Panc1 (cell line): ENCODE measurements at regions not wholly inside any gene's neighbourhood (a gene's known extent, or its start where the extent isn't known, plus 50 kb on each side); places are given as distances from the start of the nearest gene placed in this dataset.
A peak's percentile ranks its signal among the peaks of the same experiment; 100 is the strongest.

Experiments used
- ATAC-seq: fragments of 200-7000 bp; cut with Tn5 transposase; 2 replicates; pipeline ENCODE4 v1.9.1; 2020; ENCODE audit warnings: mild to moderate bottlenecking, moderate library complexity
- BruUV-seq: library from RNA; stranded (reverse); fragments of 400-500 nt; replicated peaks from 2 replicates; lab custom pipeline; 2021; lab: Mats Ljungman, UMichigan
- CTCF ChIA-PET: fragments of 300-600 bp; sonication (Branson Sonifier 250); formaldehyde crosslinking; loops from one replicate; lab custom pipeline; 2022; ENCODE audit warnings: antibody characterized with exemption; lab: Charles Lee
- POLR2A ChIA-PET: fragments of 300-600 bp; sonication (Branson Sonifier 250); formaldehyde crosslinking; loops from one replicate; lab custom pipeline; 2022; ENCODE audit warnings: antibody characterized with exemption; lab: Charles Lee
- DNase-seq: peaks from one replicate; pipeline ENCODE4 v3.0.0-alpha.2; 2010; ENCODE audit warnings: low read depth, low spot score
- H3K27ac ChIP-seq: 2 replicates; pipeline ENCODE4 v1.5.1; 2011; ENCODE audit warnings: mild to moderate bottlenecking, low read length, inconsistent platforms
- H3K27me3 ChIP-seq: fragments of 200-500 bp; sonication (Bioruptor generic); 2 replicates; pipeline ENCODE4 v1.6.0; 2014; ENCODE audit warnings: low read length, inconsistent platforms; ENCODE audit not compliant: control insufficient read depth, insufficient read depth
- H3K36me3 ChIP-seq: fragments of 200-500 bp; sonication (Bioruptor generic); 2 replicates; pipeline ENCODE4 v1.5.1; 2014; ENCODE audit warnings: inconsistent platforms, mild to moderate bottlenecking, low read length, moderate library complexity; ENCODE audit not compliant: control insufficient read depth, insufficient read depth
- H3K4me1 ChIP-seq: 2 replicates; pipeline ENCODE4 v1.5.1; 2011; ENCODE audit warnings: inconsistent platforms, mild to moderate bottlenecking, low read length, moderate library complexity; ENCODE audit not compliant: control insufficient read depth, insufficient read depth
- H3K4me3 ChIP-seq, 2 experiments: 2 replicates each; pipeline ENCODE4 v1.5.1; 2011 to 2012; ENCODE audit warnings: low read depth in 2 of 2, low read length in 2 of 2, mild to moderate bottlenecking in 2 of 2, inconsistent platforms in 1 of 2, moderate library complexity in 1 of 2
- H3K9me3 ChIP-seq: fragments of 200-500 bp; sonication (Bioruptor generic); 2 replicates; pipeline ENCODE4 v1.5.1; 2014; ENCODE audit warnings: low read depth, mild to moderate bottlenecking, inconsistent platforms, low read length, moderate library complexity; ENCODE audit not compliant: control insufficient read depth, insufficient read depth
- POLR2AphosphoS5 ChIP-seq: IDR thresholded peaks from 2 replicates; pipeline ENCODE4 v1.6.1; 2012; ENCODE audit warnings: mild to moderate bottlenecking, low read depth, low read length, moderate library complexity
- SIN3A ChIP-seq: IDR thresholded peaks from 2 replicates; pipeline ENCODE4 v1.6.1; 2012; ENCODE audit warnings: low read depth, mild to moderate bottlenecking, low read length, moderate library complexity, borderline replicate concordance; ENCODE audit not compliant: insufficient read depth
- TCF7L2 ChIP-seq: IDR thresholded peaks from 2 replicates; pipeline ENCODE4 v1.6.1; 2011; ENCODE audit warnings: mild to moderate bottlenecking, low read depth, low read length, inconsistent platforms
- in situ Hi-C: cut with HindIII; loops from 2 replicates; pipeline ENCODE4 v1.10.0; 2016; ENCODE audit warnings: low sequenced_read_pairs, low pct_unique_long_range_greater_than_20kb
- intact Hi-C: fragments of 100-400 bp; cut with micrococcal nuclease; formaldehyde crosslinking; loops from one replicate; pipeline ENCODE4 v1.10.0; 2022; ENCODE audit not compliant: unreplicated experiment
- microRNA-seq: library from miRNA; unstranded; fragments of <30 nt; microRNA quantifications from one replicate; pipeline ENCODE4 v1.1.0, GENCODE V29; 2020; ENCODE audit not compliant: unreplicated experiment
- TF ChIP-seq, protein P1 (sequence below): fragments of 450-650 bp; IDR thresholded peaks from 2 replicates; pipeline ENCODE4 v1.5.1; 2017; ENCODE audit warnings: mild to moderate bottlenecking
- TF ChIP-seq, protein P2 (sequence below), 2 experiments: IDR thresholded peaks; 2 replicates each; pipeline ENCODE4 v1.6.1; 2011 to 2012; ENCODE audit warnings: low read depth in 2 of 2, control low read depth in 1 of 2, low read length in 1 of 2, mild to moderate bottlenecking in 1 of 2, moderate library complexity in 1 of 2; ENCODE audit not compliant: insufficient read depth in 1 of 2

DNA sequence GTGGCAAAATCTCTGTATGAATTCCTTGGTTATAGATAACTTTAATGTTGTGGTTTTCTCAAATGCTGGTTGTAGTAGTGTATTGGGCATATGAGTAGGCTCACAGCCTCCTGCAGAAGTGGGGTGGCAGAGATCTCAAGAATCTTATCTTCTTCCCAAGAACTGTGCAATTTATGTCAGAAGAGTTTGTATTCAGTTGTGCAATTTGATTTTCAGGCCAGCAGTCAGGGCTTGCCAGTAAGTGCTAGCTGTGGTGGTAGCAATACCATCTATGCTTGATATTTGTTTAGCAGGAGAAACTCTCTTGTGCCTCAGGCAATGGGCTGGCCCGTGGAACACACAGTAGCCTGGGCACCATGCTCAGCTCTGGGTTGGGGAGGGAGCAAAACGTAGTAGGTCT is 58.4 kb upstream of the GOLIM4 start:
- H3K4me3 ChIP-seq, result no peak overlapping the region
- ATAC-seq (no peak), DNase-seq (no peak)
- H3K27ac ChIP-seq, result no peak overlapping the region
- no peaks in the 10 kb centered on the region for H3K9me3 ChIP-seq
- H3K27me3 ChIP-seq, result no peaks in the 10 kb centered on the region
- no peaks in the 10 kb centered on the region for H3K4me1 ChIP-seq
- intact Hi-C loops (no loop called here), in situ Hi-C loops (no loop called here)
- ChIA-PET CTCF (no interaction called here), POLR2A (no interaction called here)
- BruUV-seq, result no TSS peak
- no peaks in the 10 kb centered on the region for H3K36me3 ChIP-seq
- TF ChIP-seq POLR2AphosphoS5 (no peak), SIN3A (no peak), TCF7L2 (no peak)
- TF ChIP-seq, protein P1, sequence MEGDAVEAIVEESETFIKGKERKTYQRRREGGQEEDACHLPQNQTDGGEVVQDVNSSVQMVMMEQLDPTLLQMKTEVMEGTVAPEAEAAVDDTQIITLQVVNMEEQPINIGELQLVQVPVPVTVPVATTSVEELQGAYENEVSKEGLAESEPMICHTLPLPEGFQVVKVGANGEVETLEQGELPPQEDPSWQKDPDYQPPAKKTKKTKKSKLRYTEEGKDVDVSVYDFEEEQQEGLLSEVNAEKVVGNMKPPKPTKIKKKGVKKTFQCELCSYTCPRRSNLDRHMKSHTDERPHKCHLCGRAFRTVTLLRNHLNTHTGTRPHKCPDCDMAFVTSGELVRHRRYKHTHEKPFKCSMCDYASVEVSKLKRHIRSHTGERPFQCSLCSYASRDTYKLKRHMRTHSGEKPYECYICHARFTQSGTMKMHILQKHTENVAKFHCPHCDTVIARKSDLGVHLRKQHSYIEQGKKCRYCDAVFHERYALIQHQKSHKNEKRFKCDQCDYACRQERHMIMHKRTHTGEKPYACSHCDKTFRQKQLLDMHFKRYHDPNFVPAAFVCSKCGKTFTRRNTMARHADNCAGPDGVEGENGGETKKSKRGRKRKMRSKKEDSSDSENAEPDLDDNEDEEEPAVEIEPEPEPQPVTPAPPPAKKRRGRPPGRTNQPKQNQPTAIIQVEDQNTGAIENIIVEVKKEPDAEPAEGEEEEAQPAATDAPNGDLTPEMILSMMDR, result no peak
- TF ChIP-seq, protein P2, sequence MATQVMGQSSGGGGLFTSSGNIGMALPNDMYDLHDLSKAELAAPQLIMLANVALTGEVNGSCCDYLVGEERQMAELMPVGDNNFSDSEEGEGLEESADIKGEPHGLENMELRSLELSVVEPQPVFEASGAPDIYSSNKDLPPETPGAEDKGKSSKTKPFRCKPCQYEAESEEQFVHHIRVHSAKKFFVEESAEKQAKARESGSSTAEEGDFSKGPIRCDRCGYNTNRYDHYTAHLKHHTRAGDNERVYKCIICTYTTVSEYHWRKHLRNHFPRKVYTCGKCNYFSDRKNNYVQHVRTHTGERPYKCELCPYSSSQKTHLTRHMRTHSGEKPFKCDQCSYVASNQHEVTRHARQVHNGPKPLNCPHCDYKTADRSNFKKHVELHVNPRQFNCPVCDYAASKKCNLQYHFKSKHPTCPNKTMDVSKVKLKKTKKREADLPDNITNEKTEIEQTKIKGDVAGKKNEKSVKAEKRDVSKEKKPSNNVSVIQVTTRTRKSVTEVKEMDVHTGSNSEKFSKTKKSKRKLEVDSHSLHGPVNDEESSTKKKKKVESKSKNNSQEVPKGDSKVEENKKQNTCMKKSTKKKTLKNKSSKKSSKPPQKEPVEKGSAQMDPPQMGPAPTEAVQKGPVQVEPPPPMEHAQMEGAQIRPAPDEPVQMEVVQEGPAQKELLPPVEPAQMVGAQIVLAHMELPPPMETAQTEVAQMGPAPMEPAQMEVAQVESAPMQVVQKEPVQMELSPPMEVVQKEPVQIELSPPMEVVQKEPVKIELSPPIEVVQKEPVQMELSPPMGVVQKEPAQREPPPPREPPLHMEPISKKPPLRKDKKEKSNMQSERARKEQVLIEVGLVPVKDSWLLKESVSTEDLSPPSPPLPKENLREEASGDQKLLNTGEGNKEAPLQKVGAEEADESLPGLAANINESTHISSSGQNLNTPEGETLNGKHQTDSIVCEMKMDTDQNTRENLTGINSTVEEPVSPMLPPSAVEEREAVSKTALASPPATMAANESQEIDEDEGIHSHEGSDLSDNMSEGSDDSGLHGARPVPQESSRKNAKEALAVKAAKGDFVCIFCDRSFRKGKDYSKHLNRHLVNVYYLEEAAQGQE (IDR thresholded peaks at IDR 0.05; ENCODE audit: insufficient read depth in 1 of 2, low read depth in 2 of 2, low read length in 1 of 2), result no peak

DNA sequence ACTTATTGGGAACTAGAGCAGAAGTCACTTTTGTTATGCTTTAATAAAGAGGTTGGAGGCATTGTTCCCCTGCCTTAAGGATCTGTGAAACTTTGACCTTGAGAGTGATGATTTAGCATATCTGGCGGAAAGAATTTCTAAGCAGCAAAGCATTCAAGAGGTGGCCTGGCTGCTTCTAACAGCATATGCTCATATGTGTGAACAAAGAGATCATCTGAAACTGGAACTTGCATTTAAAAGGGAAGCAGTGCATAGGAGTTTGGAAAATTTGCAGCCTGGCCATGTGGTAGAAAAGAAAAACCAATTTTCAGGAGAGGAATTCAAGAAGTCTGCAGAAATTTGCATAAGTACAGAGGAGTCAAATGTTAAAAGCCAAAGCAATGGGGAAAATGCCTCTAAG is 56.4 kb upstream of the GOLIM4 start:
- no peak for ATAC-seq

More for the DNA sequence above, 56.4 kb upstream of the GOLIM4 start:
- no peaks in the 10 kb centered on the region for H3K9me3 ChIP-seq
- no peak overlapping the region for H3K4me3 ChIP-seq
- no peak overlapping the region for H3K27ac ChIP-seq
- H3K27me3 ChIP-seq, result no peaks in the 10 kb centered on the region
- CTCF ChIA-PET, result no interaction called here
- POLR2A ChIA-PET, result no interaction called here
- H3K36me3 ChIP-seq, result no peaks in the 10 kb centered on the region
- H3K4me1 ChIP-seq, result no peaks in the 10 kb centered on the region
- TF ChIP-seq, protein P2 (IDR thresholded peaks at IDR 0.05; ENCODE audit: insufficient read depth in 1 of 2, low read depth in 2 of 2, low read length in 1 of 2), result no peak
- TF ChIP-seq TCF7L2, result no peak
- TF ChIP-seq, protein P1, result no peak
- no peak for TF ChIP-seq SIN3A
- TF ChIP-seq POLR2AphosphoS5, result no peak
- DNase-seq, result no peak
- intact Hi-C loops (no loop called here), in situ Hi-C loops (no loop called here)
- no TSS peak for BruUV-seq

Small RNA genes lying in the stretch of these regions (microRNA-seq; reads per million reads assigned to microRNA genes)
- 5.4 reads per million, percentile 15 among the genes with 10 or more reads in this experiment for gene MIR551B
